ENCODE measurements at regions not wholly inside any gene's neighbourhood (a gene's known extent, or its start where the extent isn't known, plus 50 kb on each side); places are given as distances from the start of the nearest gene placed in this dataset.

DNA sequence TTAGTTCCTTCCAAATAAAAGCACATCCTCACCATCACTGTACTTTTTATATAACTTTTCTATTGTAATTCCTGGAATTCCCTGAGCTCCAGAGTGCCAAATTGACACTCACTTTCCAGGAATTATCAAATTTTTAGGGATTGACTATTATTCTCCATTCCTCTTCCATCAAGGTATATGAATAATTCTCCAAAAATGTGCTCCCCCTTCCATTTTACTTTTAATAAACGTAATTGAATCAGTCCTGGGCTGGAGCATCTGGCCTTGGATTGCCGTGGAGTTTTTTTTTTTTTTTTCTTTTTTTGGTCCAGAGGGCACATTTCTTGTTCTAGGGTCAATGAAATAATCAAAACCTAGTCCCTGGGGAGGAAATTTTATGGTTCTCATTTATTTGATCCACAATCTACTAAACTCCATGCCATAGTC is 304.3 kb downstream of the CDCA7 start:
- H3K27ac ChIP-seq (ENCODE audit: low read depth, low read length), result no peak overlapping the region
- no peak overlapping the region for H2BK12ac ChIP-seq (ENCODE audit: low read depth, low read length)
- no peak overlapping the region for H3K14ac ChIP-seq (ENCODE audit: insufficient read length)
- H3K4me1 ChIP-seq (replicated peaks in 1 of 4; ENCODE audit: control insufficient read depth in 3 of 4, insufficient read depth in 4 of 4, low read length in 3 of 4), result peaks cover 0 to 4% (median 2%) of the 10 kb centered on the region in 4 experiments; a peak in 3 of 7 replicates
- H3K4me3 ChIP-seq (ENCODE audit: extremely low read depth in 1 of 4, insufficient read depth in 2 of 4, low read depth in 3 of 4, low read length in 4 of 4), result no peak overlapping the region
- H3K18ac ChIP-seq (ENCODE audit: extremely low read depth, low read length), result no peak overlapping the region
- H3K9me3 ChIP-seq (ENCODE audit: insufficient read depth in 2 of 2, low read depth in 1 of 2, low read length in 1 of 2), result no peaks in the 10 kb centered on the region
- DNase-seq (ENCODE audit: low read depth in 1 of 2, low spot score in 2 of 2) (no peak), FAIRE-seq (no peak)
- H3K9ac ChIP-seq (replicated peaks in 1 of 4; ENCODE audit: extremely low read depth in 1 of 4, low read depth in 3 of 4, low read length in 3 of 4), result no peak overlapping the region
- H4K91ac ChIP-seq (replicated peaks; ENCODE audit: insufficient read length, low read length), result no peak overlapping the region
- no peak overlapping the region for H2BK5ac ChIP-seq (ENCODE audit: low read depth, low read length)
- H3K23ac ChIP-seq (ENCODE audit: insufficient read length), result no peak overlapping the region
- H3K27me3 ChIP-seq (replicated peaks in 1 of 4; ENCODE audit: control insufficient read depth in 3 of 4, extremely low read depth in 1 of 4, insufficient read depth in 3 of 4, low read length in 3 of 4), result no peaks in the 10 kb centered on the region
- no peak overlapping the region for H3K56ac ChIP-seq (replicated peaks; ENCODE audit: insufficient read length, low read depth, low read length)
- no peaks in the 10 kb centered on the region for H4K20me1 ChIP-seq (replicated peaks in 1 of 2; ENCODE audit: control insufficient read depth in 1 of 2, insufficient read depth in 2 of 2, low read length in 2 of 2)
- H2BK20ac ChIP-seq (ENCODE audit: low read length), result no peak overlapping the region
- POLR2A ChIA-PET (ENCODE audit: partially characterized antibody), result interaction anchor here (1.5 kb wide), 1 partner anchor 20 kb away, joined by 4 read pairs; no protein-coding TSS in a partner anchor
- no peaks in the 10 kb centered on the region for H3K79me2 ChIP-seq (ENCODE audit: control insufficient read depth in 1 of 2, insufficient read depth in 2 of 2, low read length in 2 of 2)
- no peak overlapping the region for H4K8ac ChIP-seq (ENCODE audit: extremely low read depth, insufficient read depth, low read length)
- TF ChIP-seq CREB1 (IDR thresholded peaks at IDR 0.05) (no peak), E2F6 (IDR thresholded peaks at IDR 0.05) (no peak), ATF2 (IDR thresholded peaks at IDR 0.05; ENCODE audit: low read length) (no peak), TAF1 (IDR thresholded peaks at IDR 0.05; ENCODE audit: low read depth, low read length) (no peak), CBX8 (IDR thresholded peaks at IDR 0.05; ENCODE audit: borderline replicate concordance, low read depth, low read length) (no peak), ATF3 (IDR thresholded peaks at IDR 0.05; ENCODE audit: insufficient read depth, low read depth, low read length) (no peak), GTF2F1 (IDR thresholded peaks at IDR 0.05; ENCODE audit: borderline replicate concordance, low read depth, low read length) (no peak), SP2 (IDR thresholded peaks at IDR 0.05; ENCODE audit: low read length) (no peak), USF2 (IDR thresholded peaks at IDR 0.05; ENCODE audit: low read length) (no peak), SP4 (IDR thresholded peaks at IDR 0.05; ENCODE audit: low read length) (no peak), RBBP5 (IDR thresholded peaks at IDR 0.05; ENCODE audit: borderline replicate concordance, low read depth, low read length) (no peak)
- H2BK15ac ChIP-seq (ENCODE audit: low read length), result no peak overlapping the region
- no peaks in the 10 kb centered on the region for H3K79me1 ChIP-seq (ENCODE audit: low read depth, low read length)
- no peak overlapping the region for H2AK5ac ChIP-seq (ENCODE audit: low read depth, low read length)
- no peak overlapping the region for H4K5ac ChIP-seq (ENCODE audit: insufficient read length, low read depth, low read length)
- no peak overlapping the region for H3K4ac ChIP-seq (replicated peaks; ENCODE audit: insufficient read length, low read depth, low read length)
- 85% methylated on average over 2 of the region's 2 CpGs; no CpG with 5 or more reads in 1 of the 2 experiments for WGBS, 2 experiments (ENCODE audit: extremely low coverage in 1 of 2, insufficient coverage in 1 of 2, insufficient read length in 1 of 2, insufficient replicate concordance in 2 of 2, low coverage in 1 of 2, low lambda C conversion rate in 2 of 2, missing lambda C conversion rate in 1 of 2)
- H2AFZ ChIP-seq (ENCODE audit: low read length), result no peak overlapping the region
- no peak overlapping the region for H3K4me2 ChIP-seq (ENCODE audit: insufficient read depth in 1 of 2, low read depth in 2 of 2, low read length in 2 of 2)
- H2BK120ac ChIP-seq (replicated peaks; ENCODE audit: low read depth, low read length), result no peak overlapping the region
- CTCF ChIA-PET (ENCODE audit: partially characterized antibody), result interaction anchor here (1.1 kb wide), 1 partner anchor 9 kb away, joined by 3 read pairs; no protein-coding TSS in a partner anchor
- no peaks in the 10 kb centered on the region for H3K23me2 ChIP-seq (ENCODE audit: low read depth, low read length)
- no peaks in the 10 kb centered on the region for H3K36me3 ChIP-seq (ENCODE audit: control insufficient read depth in 2 of 4, insufficient read depth in 4 of 4, low read length in 3 of 4)
